Medulla oblongata (tissue), 1 donor: ENCODE measurements at regions not wholly inside any gene's neighbourhood (a gene's known extent, or its start where the extent isn't known, plus 50 kb on each side); places are given as distances from the start of the nearest gene placed in this dataset.

ENCODE experiments used
- DNase-seq: peaks from one replicate; pipeline ENCODE4 v3.0.0-alpha.2; 2015; ENCODE audit errors: extremely low spot score

GRCh38 chr6:153625089-153625488 lies 414.0 kb upstream of the OPRM1 start:
- no peak for DNase-seq

GRCh38 chr6:153624528-153624927 lies 414.5 kb upstream of the OPRM1 start:
- DNase-seq = no peak

- DNase-seq = no peak
Measured at GRCh38 chr6:153623496-153623895, 415.5 kb upstream of the OPRM1 start.

- no peak for DNase-seq
Measured at GRCh38 chr6:153621491-153621890, 417.5 kb upstream of the OPRM1 start.

GRCh38 chr6:153621070-153621469 lies 418.0 kb upstream of the OPRM1 start:
- DNase-seq = no peak

- DNase-seq = no peak
Measured at GRCh38 chr6:153618371-153619322, 420.4 kb upstream of the OPRM1 start.

- no peak for DNase-seq
Measured at GRCh38 chr6:153616506-153616905, 422.5 kb upstream of the OPRM1 start.

- DNase-seq = no peak
Measured at GRCh38 chr6:153613719-153614455, 425.2 kb upstream of the OPRM1 start.

- DNase-seq = no peak
Measured at GRCh38 chr6:153602401-153602800, 436.6 kb upstream of the OPRM1 start.

- no peak for DNase-seq
Measured at GRCh38 chr6:153599901-153600300, 439.1 kb upstream of the OPRM1 start.

- DNase-seq = no peak
Measured at GRCh38 chr6:153595903-153596302, 443.1 kb upstream of the OPRM1 start.

GRCh38 chr6:153594871-153595270 lies 444.2 kb upstream of the OPRM1 start:
- no peak for DNase-seq

GRCh38 chr6:153591159-153591558 lies 447.9 kb upstream of the OPRM1 start:
- no peak for DNase-seq

- no peak for DNase-seq
Measured at GRCh38 chr6:153590411-153590810, 448.6 kb upstream of the OPRM1 start.

- DNase-seq = no peak
Measured at GRCh38 chr6:153588330-153588729, 450.7 kb upstream of the OPRM1 start.

GRCh38 chr6:153583685-153584084 lies 452.6 kb upstream of the RGS17 start:
- no peak for DNase-seq

- no peak for DNase-seq
Measured at GRCh38 chr6:153580776-153581175, 449.7 kb upstream of the RGS17 start.

GRCh38 chr6:153575528-153575927 lies 444.4 kb upstream of the RGS17 start:
- no peak for DNase-seq

GRCh38 chr6:153574231-153574630 lies 443.1 kb upstream of the RGS17 start:
- DNase-seq = no peak

GRCh38 chr6:153572371-153572770 lies 441.3 kb upstream of the RGS17 start:
- DNase-seq = no peak

- no peak for DNase-seq
Measured at GRCh38 chr6:153568628-153569027, 437.5 kb upstream of the RGS17 start.

- no peak for DNase-seq
Measured at GRCh38 chr6:153564803-153565202, 433.7 kb upstream of the RGS17 start.

GRCh38 chr6:153563001-153563400 lies 431.9 kb upstream of the RGS17 start:
- DNase-seq = no peak
